Stimulated activated CD8-positive, alpha-beta memory T cell treated with anti-CD3 and anti-CD28 coated beads, Interleukin-7, amount 100 ng/mL, for 24 hours (primary cell): ENCODE measurements at regions not wholly inside any gene's neighbourhood (a gene's known extent, or its start where the extent isn't known, plus 50 kb on each side); places are given as distances from the start of the nearest gene placed in this dataset.
A peak's percentile ranks its signal among the peaks of the same experiment; 100 is the strongest.

Experiments
- DNase-seq: peaks from one replicate; pipeline ENCODE4 v3.0.0-alpha.2; 2020; ENCODE audit warnings: low read depth

DNA sequence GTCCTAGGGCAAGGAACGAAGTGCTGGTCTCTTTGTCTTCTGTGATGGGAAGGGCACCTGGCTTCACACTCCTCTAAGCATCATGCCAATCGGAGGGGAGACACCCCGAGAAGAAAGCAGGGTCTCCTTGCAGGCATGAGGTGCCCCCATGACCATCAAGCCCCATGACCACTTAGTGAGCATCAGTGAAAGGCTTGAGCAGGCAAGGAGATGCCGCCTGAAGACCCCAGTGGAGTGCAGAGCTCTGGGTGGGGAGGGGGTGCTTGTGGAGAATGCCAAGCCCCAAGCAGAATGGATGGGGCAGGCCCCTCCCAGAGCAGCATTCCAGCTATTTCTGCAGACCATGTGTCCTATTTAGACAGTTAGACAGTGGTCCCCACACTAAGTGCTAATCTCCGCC lies 232.7 kb upstream of the TNRC6C start:
- no peak for DNase-seq

DNA sequence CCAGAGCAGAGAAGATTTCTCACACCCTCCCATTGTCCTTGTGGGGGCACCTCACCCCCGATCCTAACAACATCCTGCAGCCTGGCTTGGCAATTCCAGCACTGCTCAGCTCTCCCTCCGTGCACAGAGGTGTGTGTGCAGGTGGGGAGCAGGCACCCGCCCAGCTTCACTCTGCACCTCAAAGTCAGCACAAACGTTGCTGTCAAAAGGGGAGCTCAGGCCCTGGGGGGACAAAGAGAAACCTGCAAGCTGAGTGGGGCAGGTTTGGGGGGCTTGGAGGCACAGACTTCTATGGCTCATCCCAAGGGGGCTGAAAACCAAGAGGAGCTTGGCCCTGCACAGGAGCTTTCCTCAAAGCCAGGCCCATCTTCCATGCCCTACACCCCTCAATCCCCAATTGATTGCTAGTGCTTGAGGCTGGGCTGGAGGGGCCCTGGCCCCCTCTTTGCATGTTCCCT lies 231.9 kb upstream of the TNRC6C start:
- no peak for DNase-seq

DNA sequence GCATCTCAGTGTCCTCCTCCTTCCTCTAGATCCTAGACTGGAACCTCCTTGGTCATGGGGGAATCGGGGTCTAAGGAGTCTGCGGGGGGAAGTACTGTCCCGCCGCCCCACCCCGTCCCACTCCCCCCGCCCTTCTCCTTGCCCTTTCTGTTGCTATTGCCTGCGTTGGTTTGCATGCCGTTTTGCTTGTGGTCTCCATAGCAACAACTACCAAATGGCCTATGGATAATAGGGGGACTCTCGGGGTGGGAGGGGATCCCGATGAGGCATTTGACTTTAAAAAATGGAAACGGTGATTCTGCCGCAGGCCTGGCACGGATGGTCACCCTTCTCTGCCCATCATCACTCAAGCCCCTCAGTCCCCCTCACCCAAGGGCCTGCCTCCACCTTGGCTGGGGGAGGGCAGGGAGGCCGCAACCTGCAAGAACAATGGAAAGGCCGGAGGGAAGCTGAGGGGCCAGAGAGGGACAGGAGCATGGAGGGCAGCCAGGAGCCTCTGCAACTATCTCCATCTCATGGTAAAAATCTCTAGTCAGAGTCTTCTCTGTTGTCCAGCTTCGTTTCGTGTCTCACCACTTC lies 231.4 kb upstream of the TNRC6C start:
- DNase-seq, result no peak

DNA sequence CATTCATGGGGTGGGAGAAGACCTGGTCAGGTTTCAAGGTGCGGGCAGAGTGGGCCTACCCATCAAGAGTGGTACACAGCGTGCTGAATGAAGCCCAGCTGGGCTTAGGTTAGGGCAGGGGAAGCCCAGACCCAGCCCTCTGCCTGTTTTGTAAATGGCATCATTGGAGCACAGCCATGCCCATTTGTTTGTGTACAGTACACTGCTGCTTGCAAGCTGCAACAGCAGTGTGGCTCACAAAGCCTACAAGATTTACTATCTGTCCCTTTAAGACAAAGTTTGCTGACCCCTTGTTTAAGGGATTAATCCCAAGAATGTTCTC lies 230.1 kb upstream of the TNRC6C start:
- DNase-seq, result no peak

DNA sequence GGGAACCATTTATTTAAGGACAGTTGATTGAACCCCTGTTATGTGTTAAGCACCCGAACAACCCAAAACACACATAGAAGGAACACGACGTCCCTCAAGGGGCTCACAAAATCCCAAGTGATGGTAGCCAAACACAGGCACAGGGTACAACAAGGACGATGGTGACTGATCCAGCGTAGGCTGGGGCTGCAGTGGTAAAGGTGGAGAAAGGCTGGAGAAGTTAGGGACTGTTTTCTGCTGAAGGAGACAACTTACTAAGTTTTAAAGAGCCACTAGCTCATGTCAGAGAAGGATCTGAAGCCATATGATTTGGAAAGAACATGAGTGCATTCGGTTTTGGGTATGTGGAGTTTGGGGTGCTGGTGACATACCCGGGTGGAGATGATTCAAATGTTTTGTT lies 229.6 kb upstream of the TNRC6C start:
- DNase-seq, result no peak

DNA sequence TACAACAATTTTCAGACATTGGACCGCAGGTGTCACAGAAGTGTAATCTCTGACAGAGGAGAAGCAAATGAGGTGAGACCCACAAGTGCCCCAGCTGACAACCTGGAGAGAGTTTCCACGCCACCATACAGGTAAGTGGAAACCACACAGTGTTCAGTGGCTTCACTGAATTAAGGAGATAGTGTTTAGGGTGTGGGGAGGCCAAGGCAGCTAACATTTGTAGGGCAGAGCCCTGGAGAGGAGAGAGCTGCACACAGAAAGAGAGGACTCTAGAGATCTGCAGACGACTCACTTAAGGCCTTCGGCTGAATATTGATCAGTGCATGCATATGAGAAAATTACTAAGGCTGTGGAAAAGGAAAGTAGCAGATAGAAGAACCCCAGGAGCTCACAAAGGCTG lies 228.9 kb upstream of the TNRC6C start:
- DNase-seq, result no peak

DNA sequence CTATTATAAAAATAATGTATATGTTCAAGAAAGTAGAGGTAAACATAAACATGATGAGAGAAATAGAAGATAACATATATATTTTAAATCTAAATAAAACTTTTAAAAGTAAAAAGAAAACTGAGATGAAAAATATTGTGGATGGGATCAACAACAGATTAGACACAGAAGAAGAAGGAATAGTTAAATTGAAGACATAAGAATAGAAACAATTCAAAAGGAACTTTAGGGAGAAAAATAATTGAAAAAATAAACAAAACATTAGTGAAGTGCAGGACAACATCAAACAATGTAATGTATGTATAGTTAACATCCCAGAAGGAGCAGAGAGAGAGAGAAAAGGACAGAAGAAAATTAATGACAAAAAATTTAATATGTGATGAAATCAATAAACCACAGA lies 228.1 kb upstream of the TNRC6C start:
- no peak for DNase-seq

DNA sequence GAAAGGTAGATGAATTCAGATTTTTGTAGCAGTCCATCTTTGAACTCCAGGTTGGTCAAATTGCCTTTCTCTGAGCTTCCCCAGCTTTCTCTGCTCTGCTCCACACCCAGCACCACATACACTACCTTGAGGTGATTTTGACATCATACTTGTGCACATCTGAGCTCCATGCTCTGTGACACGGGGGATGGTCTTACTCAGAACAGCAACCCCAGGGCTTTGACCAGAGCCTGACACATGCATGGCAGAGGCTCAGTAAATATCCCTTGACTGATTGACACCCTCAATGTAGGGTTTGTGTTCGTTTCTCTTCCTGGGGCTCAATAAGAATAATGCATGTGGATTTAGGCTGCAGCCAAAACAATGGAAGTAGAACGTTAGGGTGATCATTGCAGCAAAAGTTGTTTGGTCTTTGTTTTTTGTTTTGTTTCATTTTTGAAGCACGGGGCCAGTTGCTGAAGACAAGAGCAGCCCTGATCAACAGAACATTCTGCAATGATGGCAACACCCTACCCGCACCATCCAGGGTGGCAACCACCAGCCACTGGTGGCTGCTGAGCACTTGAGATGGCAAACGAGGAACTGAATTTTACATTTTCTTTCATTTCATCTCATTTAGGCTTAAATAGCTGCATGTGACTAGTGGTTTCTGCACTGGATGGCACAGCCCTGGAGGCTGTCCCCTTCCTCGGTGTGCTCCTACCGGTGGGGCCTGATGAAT lies 224.8 kb upstream of the TNRC6C start:
- no peak for DNase-seq

DNA sequence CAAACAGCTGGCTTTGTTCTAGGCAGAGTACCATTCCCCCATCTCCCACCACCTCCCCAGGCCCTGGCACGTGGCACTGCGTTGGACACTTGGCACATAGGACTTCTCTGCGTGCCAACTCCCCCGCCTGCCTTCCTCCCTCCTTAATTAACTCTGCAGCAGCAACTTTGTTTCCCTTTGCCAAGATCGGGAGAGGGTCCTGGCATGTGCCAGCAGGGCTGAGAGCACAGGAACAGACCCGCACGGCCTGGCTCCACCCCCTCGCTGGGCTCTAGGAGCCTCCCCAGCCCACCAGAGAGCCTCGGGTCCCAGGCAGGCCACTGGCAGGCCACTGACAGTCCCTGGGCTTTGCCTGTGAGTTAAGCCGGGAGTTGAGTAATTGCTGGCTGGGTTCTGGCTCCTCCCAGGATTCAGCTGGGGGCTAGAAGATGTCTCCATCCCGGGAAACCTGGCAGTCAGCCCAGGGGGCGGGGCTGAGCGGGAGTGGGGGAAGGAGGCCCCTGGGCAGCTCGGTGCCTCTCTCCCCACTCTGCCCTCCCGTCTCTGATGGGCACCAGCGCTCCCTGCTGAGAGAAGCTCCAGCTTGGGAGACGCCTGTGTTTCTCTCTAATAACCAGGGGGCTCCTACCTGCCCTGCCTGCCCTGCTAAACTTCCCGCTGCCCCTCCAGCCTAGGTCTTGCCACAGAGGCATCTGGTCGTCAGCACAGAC lies 224.0 kb upstream of the TNRC6C start:
- no peak for DNase-seq

DNA sequence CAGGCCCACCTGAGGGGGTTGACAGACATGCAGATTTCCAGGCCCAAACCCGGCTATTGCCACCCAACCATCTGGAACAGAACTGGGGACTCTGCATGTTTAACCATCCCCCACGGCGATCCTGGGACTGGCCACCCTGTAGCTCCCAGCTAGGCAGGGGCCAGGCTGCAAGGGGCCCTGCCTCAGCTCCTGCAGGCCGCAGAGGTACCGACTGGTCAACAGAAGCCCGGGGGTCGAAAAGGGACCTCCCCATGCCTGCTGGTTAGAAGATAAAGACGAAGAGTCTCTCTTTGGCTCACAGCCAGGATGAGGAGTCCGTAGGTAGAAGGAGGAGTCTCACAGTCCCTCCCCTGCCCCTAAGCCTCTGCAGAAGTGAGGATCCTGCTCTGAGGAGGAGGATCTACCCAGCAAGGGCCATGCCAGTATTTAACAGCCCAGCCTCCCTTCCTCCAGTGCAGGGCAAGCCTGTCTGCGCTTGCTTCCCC lies 223.4 kb upstream of the TNRC6C start:
- DNase-seq, result no peak

DNA sequence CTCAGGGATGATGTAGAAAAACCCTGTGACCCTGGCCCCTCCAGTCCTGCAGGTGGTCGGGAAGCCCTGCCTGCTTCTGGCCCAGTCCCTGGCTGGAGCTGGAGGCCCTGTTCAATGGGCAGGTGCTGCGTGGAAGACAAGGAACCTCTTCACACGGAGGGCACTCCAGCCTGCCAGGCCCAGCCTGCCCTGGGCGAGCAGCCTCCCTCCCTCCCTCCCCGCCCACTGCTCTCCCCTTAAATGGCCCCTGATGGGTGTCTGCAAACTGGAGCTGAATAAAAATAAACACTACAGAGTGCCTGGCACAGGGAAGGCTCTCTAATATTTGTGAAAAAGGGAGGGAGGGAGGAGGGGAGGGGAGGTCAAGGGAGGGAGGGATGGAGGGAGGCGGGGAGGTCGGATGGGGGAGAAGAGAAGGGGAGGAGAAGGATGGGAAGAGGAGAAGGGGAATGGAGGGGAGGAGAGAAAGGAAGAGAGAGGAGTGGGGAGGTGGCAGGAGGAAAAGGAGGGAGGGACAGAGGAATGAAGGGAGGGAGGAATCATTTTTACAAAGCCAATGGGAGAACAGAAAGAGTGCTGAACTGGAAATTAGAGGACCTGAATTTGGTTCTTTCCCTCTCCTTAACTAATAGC lies 222.8 kb upstream of the TNRC6C start:
- DNase-seq, result no peak

DNA sequence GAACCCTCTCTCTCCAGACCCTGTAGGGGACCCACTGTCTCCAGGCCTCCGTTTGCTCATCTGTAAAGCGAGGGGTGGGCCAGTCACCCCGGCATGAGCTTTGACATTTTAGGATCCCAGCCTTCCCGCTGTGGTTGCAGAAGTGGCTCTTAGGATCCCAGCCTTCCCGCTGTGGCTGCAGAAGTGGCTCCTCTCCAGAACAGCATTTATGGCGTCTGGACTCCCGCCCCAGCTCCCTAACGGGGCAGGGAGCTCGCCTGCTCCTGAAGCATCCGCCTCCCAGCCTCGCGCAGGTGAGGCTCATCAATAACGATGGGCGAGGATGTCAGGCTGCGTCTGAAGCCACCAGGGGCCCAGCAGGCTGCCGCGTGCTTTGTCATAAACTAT lies 222.3 kb upstream of the TNRC6C start:
- no peak for DNase-seq

DNA sequence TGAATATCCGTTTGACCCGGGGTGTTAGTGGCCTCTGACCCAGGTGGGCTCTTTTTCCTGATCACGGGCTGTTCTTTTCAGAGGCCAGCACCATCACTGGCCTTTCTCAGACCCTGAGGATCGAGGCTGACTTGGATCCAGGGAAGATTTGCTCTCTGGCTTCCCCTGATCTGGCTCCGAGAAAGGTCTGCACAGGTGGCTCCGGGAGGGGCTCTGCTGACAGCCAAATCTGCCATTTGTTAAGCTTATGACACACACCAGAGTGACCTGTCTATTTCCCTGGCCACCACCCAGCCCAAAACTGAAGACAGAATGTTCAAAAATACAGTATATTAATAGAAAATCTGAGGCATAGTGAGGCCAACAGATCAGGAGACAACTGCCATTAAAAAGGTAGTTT lies 221.8 kb upstream of the TNRC6C start:
- DNase-seq, result no peak

DNA sequence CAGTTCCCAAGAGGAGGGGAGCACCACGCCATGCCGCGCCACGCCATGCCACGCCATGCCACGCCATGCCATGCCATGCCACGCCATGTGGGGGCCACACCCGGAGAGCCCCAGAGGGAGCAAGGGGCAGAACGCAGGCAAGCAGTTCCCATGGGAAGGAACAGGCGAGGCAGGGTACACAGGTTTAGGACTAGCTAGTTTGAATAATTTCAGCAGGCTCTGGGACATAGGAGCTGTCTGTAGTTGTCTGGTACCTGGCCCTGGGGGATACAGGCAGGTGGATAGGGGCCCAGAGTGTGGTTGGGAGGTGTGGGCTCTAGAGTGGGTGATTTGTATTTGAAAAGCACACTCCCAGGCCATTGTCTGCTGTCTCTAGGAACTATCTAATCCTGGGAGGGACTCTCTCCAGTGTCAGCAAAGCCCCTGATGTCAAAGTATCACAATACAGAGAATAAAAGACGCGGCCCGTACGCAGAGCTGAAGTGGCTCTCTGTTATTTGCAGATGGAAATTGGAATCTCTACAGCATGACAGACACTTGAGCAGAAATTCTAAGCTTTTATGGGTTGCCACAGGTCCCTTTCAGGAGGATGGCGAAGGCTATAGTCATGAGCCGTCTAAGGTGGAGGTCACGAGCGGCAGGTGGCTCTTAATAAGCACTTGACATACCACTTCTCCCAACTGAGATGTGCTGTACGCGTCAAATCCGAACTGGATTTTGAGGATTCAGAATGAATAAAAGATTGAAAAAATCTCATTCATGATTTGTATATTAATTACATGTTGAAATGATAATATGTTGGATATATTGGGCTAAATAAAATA lies 220.8 kb upstream of the TNRC6C start:
- no peak for DNase-seq

DNA sequence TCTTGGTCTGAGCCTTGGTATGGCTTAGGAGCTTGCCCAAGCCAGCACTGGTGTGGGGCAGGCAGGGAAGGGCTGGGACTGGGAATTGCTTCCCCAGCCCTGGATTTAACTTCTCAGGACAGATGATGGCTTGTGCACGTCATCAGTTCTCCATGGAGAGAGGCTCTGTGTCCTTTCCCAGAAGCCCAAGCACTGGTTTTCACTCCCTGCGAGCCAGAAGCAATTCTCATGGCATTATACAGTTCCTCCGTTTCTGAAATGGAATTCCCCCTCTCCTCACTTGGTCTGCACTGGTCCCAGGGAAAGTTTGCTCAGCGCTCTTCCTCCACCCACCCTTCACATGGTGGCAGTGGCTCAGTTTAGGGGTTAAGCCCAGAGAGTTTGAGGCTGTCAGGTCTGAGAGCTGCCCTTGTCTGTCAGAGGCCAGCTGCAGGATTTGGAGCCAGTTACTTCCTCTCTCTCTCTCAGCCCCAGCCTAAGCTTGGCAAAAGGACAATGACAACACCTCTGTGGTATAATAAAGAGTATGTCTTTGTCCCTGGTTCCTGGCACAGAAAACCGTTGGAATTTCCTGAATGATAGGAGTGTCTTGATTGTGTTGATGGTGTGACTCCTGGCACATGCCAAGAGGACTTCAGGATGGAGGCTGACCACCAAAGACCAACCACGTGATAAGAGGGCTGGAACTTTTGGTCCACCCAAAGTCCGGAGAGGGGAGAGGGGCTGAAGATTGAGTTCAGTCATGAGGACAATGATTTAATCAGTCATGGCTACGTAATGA lies 219.6 kb upstream of the TNRC6C start:
- no peak for DNase-seq

DNA sequence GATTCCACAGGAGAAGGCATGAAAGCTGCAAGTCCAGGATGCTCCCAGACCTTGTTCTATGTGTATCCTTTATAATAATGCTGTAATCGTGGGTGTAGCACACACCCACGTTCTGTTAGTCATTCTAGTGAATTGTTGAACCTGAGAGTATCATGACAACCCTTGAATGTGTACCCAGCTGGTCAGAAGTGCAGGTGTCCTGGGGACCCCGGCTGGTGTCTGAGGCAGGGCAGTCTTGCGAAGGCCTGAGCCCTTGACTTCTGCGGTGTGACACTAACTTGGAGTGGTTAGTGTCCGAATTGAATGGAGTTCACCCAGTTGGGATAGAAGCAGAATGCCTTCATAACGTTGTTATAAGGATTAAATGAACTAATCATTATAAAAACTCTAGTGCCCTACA lies 218.0 kb upstream of the TNRC6C start:
- no peak for DNase-seq

DNA sequence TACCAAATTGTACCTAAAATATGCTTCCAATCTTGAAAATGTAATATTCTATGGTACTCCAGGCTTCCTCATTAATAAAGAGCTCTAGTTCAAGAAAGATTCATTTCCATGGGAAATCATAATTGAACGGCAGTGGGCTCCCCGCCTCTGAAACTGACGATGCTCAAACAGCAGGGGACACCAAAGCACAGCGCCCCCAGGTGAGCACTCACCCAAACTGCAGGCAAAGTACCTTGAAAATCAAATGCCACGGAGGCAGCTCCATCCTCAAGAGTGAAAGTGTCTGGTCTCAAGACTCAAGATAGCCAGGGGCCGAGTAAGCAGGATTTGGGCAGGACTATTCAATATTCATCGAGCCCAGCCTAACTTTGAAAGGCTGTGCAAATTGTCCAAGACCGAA lies 217.4 kb upstream of the TNRC6C start:
- DNase-seq, result peak; percentile 8

DNA sequence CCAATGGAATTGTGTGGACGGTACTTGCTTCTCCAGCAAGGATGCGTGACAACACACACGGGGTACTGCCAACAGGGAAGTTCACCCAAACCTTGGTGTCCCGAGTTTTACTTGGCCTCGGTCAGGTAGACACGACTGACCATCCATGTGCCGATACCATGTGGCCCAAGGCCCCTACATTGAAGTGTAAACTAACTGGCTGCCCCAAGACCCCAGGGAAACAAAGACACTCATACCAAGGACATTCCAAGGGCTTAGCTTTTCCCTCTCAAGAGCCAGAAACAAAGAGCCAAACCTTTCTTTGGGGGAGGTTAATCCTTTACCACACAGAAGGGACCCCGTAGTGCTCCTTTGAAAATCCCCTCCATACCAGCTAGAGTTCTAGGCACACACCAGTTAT lies 215.9 kb upstream of the TNRC6C start:
- no peak for DNase-seq

DNA sequence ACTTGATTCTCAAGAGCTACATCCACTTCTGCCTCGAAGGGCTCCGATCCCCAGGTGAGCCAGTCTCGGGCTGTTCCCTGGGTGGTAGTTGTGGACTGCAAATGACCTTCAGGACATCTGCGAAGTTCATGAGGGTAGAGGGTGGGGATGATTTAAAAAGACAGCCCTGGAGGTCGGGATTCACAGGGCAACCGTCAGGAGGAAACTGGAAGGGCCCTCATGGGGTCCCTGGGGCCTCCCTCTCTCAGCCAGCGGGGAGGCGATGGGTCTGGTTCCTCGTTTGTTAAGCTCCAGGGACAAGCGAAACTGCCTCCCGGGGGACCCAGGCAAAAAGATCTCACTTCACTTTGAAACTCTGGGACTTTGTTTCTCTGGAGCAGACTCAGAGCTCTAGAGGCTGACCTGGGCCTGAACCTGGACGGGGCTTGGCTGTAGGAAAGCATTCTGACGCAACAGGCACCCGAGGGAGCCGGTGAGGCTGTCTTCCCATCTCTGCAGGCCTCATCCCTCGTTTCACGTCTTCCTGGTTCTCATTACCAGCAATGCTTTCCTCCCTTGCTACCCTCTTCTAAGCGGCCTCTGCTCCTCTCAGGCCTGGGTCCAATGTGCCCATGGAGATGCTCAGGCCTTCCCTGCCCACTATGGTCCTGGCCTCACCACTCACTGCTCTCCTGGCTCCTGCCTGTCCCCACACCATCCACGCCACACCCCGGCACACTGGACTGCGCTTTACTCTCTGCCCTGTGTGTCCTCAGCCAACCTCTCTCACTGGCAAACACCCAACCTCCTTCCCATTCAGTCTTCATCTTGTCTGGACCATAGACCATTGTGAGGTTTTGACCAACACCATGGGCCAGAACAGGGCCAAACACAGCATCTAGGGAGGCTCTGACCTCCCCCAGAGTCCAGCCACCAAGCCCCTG lies 214.2 kb upstream of the TNRC6C start:
- no peak for DNase-seq

DNA sequence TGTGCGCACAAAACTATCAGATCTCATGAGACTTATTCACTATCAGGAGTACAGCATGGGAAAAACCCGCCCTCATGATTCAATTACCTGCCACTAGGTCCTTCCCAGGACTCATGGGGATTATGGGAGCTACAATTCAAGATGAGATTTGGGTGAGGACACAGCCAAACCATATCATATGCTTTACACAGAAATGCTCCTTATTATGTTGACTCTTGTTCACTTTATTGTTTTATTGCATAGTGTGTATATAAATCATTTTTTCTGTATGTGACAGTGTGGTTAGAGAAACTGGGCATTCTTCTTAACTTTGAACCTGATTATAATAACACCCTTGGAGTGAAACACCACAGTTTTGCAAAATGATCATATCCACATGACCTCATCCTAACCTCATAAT lies 212.8 kb upstream of the TNRC6C start:
- no peak for DNase-seq
